ENCODE measurements at regions not wholly inside any gene's neighbourhood (a gene's known extent, or its start where the extent isn't known, plus 50 kb on each side); places are given as distances from the start of the nearest gene placed in this dataset.
A peak's percentile ranks its signal among the peaks of the same experiment; 100 is the strongest.

- Histone ChIP-seq H2AFZ (ENCODE audit: low read length) (peak overlapping the region; percentile 57; the same call in 1 of the 2 replicates), H2BK20ac (ENCODE audit: low read length) (no peak overlapping the region), H3K79me1 (ENCODE audit: low read depth, low read length) (no peaks in the 10 kb centered on the region), H3K79me2 (ENCODE audit: control insufficient read depth in 1 of 2, insufficient read depth in 2 of 2, low read length in 2 of 2) (no peaks in the 10 kb centered on the region), H4K8ac (ENCODE audit: extremely low read depth, insufficient read depth, low read length) (no peak overlapping the region), H3K36me3 (ENCODE audit: control insufficient read depth in 2 of 4, insufficient read depth in 4 of 4, low read length in 3 of 4) (no peaks in the 10 kb centered on the region), H3K14ac (ENCODE audit: insufficient read length) (no peak overlapping the region), H3K27ac (ENCODE audit: low read depth, low read length) (no peak overlapping the region), H3K4me1 (replicated peaks in 1 of 4; ENCODE audit: control insufficient read depth in 3 of 4, insufficient read depth in 4 of 4, low read length in 3 of 4) (no peaks in the 10 kb centered on the region), H2BK15ac (ENCODE audit: low read length) (no peak overlapping the region; the same call in 1 of the 2 replicates), H3K56ac (replicated peaks; ENCODE audit: insufficient read length, low read depth, low read length) (no peak overlapping the region), H3K4me3 (ENCODE audit: extremely low read depth in 1 of 4, insufficient read depth in 2 of 4, low read depth in 3 of 4, low read length in 4 of 4) (no peak overlapping the region), H3K18ac (ENCODE audit: extremely low read depth, low read length) (no peak overlapping the region), H3K27me3 (replicated peaks in 1 of 4; ENCODE audit: control insufficient read depth in 3 of 4, extremely low read depth in 1 of 4, insufficient read depth in 3 of 4, low read length in 3 of 4) (no peaks in the 10 kb centered on the region), H4K5ac (ENCODE audit: insufficient read length, low read depth, low read length) (no peak overlapping the region), H2BK5ac (ENCODE audit: low read depth, low read length) (no peak overlapping the region), H2BK120ac (replicated peaks; ENCODE audit: low read depth, low read length) (no peak overlapping the region), H2BK12ac (ENCODE audit: low read depth, low read length) (no peak overlapping the region), H3K4me2 (ENCODE audit: insufficient read depth in 1 of 2, low read depth in 2 of 2, low read length in 2 of 2) (no peak overlapping the region), H3K23ac (ENCODE audit: insufficient read length) (no peak overlapping the region), H3K4ac (replicated peaks; ENCODE audit: insufficient read length, low read depth, low read length) (no peak overlapping the region), H4K20me1 (replicated peaks in 1 of 2; ENCODE audit: control insufficient read depth in 1 of 2, insufficient read depth in 2 of 2, low read length in 2 of 2) (no peaks in the 10 kb centered on the region), H3K23me2 (ENCODE audit: low read depth, low read length) (no peaks in the 10 kb centered on the region), H3K9me3 (ENCODE audit: insufficient read depth in 2 of 2, low read depth in 1 of 2, low read length in 1 of 2) (peaks cover 0 to 3% of the 10 kb centered on the region in 2 experiments; a peak in 1 of 4 replicates), H4K91ac (replicated peaks; ENCODE audit: insufficient read length, low read length) (no peak overlapping the region), H2AK5ac (ENCODE audit: low read depth, low read length) (no peak overlapping the region), H3K9ac (replicated peaks in 1 of 4; ENCODE audit: extremely low read depth in 1 of 4, low read depth in 3 of 4, low read length in 3 of 4) (no peak overlapping the region)
- no peak for FAIRE-seq
- TF ChIP-seq RAD21 (IDR thresholded peaks at IDR 0.05 in 1 of 2, conservative IDR thresholded peaks at IDR 0.05 in 1 of 2; ENCODE audit: low read depth in 2 of 2, low read length in 2 of 2) (peak; percentile 80 to 86), JUND (IDR thresholded peaks at IDR 0.05; ENCODE audit: low read length) (no peak)
- TF ChIP-seq, protein P1, sequence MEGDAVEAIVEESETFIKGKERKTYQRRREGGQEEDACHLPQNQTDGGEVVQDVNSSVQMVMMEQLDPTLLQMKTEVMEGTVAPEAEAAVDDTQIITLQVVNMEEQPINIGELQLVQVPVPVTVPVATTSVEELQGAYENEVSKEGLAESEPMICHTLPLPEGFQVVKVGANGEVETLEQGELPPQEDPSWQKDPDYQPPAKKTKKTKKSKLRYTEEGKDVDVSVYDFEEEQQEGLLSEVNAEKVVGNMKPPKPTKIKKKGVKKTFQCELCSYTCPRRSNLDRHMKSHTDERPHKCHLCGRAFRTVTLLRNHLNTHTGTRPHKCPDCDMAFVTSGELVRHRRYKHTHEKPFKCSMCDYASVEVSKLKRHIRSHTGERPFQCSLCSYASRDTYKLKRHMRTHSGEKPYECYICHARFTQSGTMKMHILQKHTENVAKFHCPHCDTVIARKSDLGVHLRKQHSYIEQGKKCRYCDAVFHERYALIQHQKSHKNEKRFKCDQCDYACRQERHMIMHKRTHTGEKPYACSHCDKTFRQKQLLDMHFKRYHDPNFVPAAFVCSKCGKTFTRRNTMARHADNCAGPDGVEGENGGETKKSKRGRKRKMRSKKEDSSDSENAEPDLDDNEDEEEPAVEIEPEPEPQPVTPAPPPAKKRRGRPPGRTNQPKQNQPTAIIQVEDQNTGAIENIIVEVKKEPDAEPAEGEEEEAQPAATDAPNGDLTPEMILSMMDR (IDR thresholded peaks at IDR 0.05; ENCODE audit: control extremely low read depth in 1 of 3, insufficient read depth in 1 of 3, low read depth in 1 of 3, low read length in 3 of 3): peak; percentile 62 to 77 (median 73)
- ChIA-PET CTCF (ENCODE audit: partially characterized antibody) (interaction anchor here (0.6 to 1.4 kb wide), 6 partner anchors 9 to 719 kb away, joined by 3 to 4 read pairs (median 3); no protein-coding TSS in a partner anchor), POLR2A (ENCODE audit: partially characterized antibody) (no interaction called here)
- WGBS, 2 experiments (ENCODE audit: extremely low coverage in 1 of 2, insufficient coverage in 1 of 2, insufficient read length in 1 of 2, insufficient replicate concordance in 2 of 2, low coverage in 1 of 2, low lambda C conversion rate in 2 of 2, missing lambda C conversion rate in 1 of 2): 94% methylated on average over 9 of the region's 9 CpGs; no CpG with 5 or more reads in 1 of the 2 experiments
- DNase-seq (ENCODE audit: low read depth in 1 of 2, low spot score in 2 of 2): no peak
These were observed 636.8 kb upstream of the KCNMB2 start for GRCh38 chr3:177899275-177900067.
